MCF 10A (cell line): ENCODE measurements at regions not wholly inside any gene's neighbourhood (a gene's known extent, or its start where the extent isn't known, plus 50 kb on each side); places are given as distances from the start of the nearest gene placed in this dataset.

Experiments used
- BruUV-seq: library from RNA; stranded (reverse); fragments of 400-500 nt; replicated peaks from 2 replicates; lab custom pipeline; 2021; lab: Mats Ljungman, UMichigan
- CTCF ChIA-PET: fragments of 300-600 bp; sonication (Branson Sonifier 250); formaldehyde crosslinking; extraction: SDS; loops from one replicate; lab custom pipeline; 2021; ENCODE audit warnings: antibody characterized with exemption, inconsistent platforms; lab: Yijun Ruan, JAX
- POLR2A ChIA-PET: fragments of 300-600, 350-650 bp; sonication (Branson Sonifier 250); formaldehyde crosslinking; extraction: SDS; loops from one replicate; lab custom pipeline; 2020; ENCODE audit warnings: antibody characterized with exemption, inconsistent platforms; lab: Yijun Ruan, JAX
- DNase-seq: peaks from one replicate; pipeline ENCODE4 v3.0.0-alpha.2; 2018; ENCODE audit not compliant: unreplicated experiment
- H3K27ac Mint-ChIP-seq: one replicate; pipeline ENCODE4 v1.8.0; 2022; ENCODE audit warnings: mild to moderate bottlenecking, low read depth, mixed read lengths; ENCODE audit not compliant: unreplicated experiment
- H3K27me3 Mint-ChIP-seq: one replicate; pipeline ENCODE4 v1.8.0; 2022; ENCODE audit warnings: mixed read lengths; ENCODE audit not compliant: insufficient read depth, unreplicated experiment
- H3K36me3 Mint-ChIP-seq: one replicate; pipeline ENCODE4 v1.8.0; 2022; ENCODE audit warnings: mild to moderate bottlenecking, moderate library complexity, mixed read lengths; ENCODE audit not compliant: insufficient read depth, unreplicated experiment
- H3K4me1 Mint-ChIP-seq: one replicate; pipeline ENCODE4 v1.8.0; 2022; ENCODE audit warnings: mixed read lengths; ENCODE audit not compliant: insufficient read depth, unreplicated experiment
- H3K4me3 Mint-ChIP-seq: one replicate; pipeline ENCODE4 v1.8.0; 2022; ENCODE audit warnings: mild to moderate bottlenecking, moderate library complexity, mixed read lengths; ENCODE audit not compliant: unreplicated experiment
- H3K9me3 Mint-ChIP-seq: one replicate; pipeline ENCODE4 v1.8.0; 2022; ENCODE audit warnings: mixed read lengths; ENCODE audit not compliant: unreplicated experiment
- intact Hi-C: fragments of 100-400 bp; cut with micrococcal nuclease; formaldehyde crosslinking; loops from 2 replicates; pipeline ENCODE4 v1.14.1; 2022
- TF ChIP-seq, protein P1 (sequence below): fragments of 200-600 bp; IDR thresholded peaks from one replicate; pipeline ENCODE4 v1.8.0; 2022; ENCODE audit warnings: antibody characterized with exemption, mild to moderate bottlenecking; ENCODE audit not compliant: unreplicated experiment

DNA sequence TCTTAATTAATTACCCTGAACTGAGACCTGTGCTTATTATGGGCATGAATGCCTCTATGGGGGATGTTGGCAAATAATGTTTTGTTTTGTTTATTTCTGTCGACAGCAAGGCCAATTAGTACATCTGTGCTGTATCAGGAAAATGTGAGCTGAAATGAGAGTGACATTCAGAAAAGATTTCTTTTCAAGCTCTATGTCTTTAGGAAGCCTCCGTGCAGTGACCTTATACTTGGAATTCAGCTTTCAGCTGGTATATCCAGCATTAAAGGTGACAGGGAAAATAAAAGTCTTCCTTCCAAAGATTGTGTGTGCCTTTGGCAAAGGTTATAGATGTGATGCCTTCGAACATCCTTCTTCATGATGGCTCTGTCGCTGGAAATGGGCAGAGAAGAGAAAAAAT is 1061.1 kb downstream of the SORCS3 start:
- no peak overlapping the region for H3K4me3 Mint-ChIP-seq
- no peaks in the 10 kb centered on the region for H3K27me3 Mint-ChIP-seq
- intact Hi-C loops: no loop called here
- no peak overlapping the region for H3K27ac Mint-ChIP-seq
- no TSS peak for BruUV-seq
- no peak for DNase-seq
- CTCF ChIA-PET: no interaction called here
- POLR2A ChIA-PET: interaction anchor here (0.6 kb wide), 1 partner anchor 81 kb away, joined by 3 read pairs; no protein-coding TSS in a partner anchor
- no peaks in the 10 kb centered on the region for H3K9me3 Mint-ChIP-seq
- H3K36me3 Mint-ChIP-seq: no peaks in the 10 kb centered on the region
- TF ChIP-seq, protein P1, sequence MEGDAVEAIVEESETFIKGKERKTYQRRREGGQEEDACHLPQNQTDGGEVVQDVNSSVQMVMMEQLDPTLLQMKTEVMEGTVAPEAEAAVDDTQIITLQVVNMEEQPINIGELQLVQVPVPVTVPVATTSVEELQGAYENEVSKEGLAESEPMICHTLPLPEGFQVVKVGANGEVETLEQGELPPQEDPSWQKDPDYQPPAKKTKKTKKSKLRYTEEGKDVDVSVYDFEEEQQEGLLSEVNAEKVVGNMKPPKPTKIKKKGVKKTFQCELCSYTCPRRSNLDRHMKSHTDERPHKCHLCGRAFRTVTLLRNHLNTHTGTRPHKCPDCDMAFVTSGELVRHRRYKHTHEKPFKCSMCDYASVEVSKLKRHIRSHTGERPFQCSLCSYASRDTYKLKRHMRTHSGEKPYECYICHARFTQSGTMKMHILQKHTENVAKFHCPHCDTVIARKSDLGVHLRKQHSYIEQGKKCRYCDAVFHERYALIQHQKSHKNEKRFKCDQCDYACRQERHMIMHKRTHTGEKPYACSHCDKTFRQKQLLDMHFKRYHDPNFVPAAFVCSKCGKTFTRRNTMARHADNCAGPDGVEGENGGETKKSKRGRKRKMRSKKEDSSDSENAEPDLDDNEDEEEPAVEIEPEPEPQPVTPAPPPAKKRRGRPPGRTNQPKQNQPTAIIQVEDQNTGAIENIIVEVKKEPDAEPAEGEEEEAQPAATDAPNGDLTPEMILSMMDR: no peak
- H3K4me1 Mint-ChIP-seq: peaks cover 6% of the 10 kb centered on the region

DNA sequence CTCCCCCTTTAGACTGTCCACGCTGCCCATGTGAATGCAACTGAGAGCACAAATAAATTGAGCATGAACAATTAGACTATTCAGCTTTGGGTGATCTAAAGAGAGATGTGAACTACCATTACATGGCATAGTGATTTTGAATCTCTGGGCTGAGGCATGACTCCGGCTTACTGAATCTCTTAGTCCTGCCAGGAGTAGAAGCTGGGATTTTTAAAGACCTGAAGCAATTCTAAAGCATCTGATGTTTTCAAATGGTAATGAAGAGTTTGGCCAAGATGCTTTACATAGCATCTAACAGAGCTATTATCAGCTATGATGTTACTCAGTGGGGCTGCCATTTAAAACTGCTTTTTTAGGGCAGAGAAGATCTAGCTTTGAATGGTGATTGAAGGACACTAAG is 1059.1 kb downstream of the SORCS3 start:
- Mint-ChIP-seq H3K36me3 (no peaks in the 10 kb centered on the region), H3K9me3 (no peaks in the 10 kb centered on the region), H3K27me3 (no peaks in the 10 kb centered on the region), H3K4me3 (no peak overlapping the region), H3K27ac (no peak overlapping the region), H3K4me1 (peaks cover 6% of the 10 kb centered on the region)
- ChIA-PET POLR2A (no interaction called here), CTCF (interaction anchor here (0.8 kb wide), 1 partner anchor 932 kb away, joined by 3 read pairs; no protein-coding TSS in a partner anchor)
- BruUV-seq: no TSS peak
- TF ChIP-seq, protein P1: no peak
- intact Hi-C loops: no loop called here
- no peak for DNase-seq

DNA sequence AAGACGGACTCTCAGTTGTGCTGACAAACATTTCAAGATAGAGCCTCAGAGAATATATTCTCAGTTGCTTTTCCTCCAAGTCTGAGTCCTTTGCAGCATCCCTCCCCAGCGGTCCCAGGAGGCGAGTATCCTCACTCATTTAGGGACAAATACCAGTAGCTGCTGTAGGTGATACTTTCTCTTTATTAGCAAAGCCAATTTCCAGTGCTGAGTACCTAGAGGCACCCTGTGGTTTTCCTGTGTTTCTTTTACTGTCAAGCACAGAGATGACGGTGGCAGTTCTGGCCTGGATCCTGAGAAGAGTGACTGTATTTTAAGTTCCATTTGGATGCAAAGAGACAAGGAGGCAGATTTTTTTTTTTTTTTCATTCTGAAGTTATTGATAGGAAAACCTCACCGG is 1058.4 kb downstream of the SORCS3 start:
- H3K36me3 Mint-ChIP-seq: no peaks in the 10 kb centered on the region
- CTCF ChIA-PET: interaction anchor here (0.7 to 0.8 kb wide), 2 partner anchors 564 to 931 kb away, joined by 3 to 5 read pairs; no protein-coding TSS in a partner anchor

DNA sequence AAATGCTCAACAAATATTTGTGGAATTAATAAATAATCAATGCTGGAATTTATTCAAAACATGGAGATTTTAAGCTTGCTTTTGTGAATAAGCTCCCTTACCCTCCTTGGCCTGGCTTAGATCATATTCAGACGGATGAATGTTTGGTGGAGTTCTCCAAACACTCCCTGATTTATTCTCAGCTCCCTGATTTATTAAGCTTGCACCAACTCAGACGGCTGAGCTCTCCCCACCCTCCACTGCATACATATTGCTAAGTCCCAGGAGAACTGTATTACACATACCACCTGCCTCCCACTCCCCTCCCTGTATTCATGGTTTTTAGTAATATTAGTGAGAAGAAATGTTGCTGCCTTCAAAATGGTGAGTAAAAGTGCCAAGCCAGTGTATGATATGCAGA is 1057.5 kb downstream of the SORCS3 start:
- Mint-ChIP-seq H3K4me3 (no peak overlapping the region), H3K9me3 (no peaks in the 10 kb centered on the region), H3K27me3 (no peaks in the 10 kb centered on the region), H3K27ac (no peak overlapping the region), H3K4me1 (peaks cover 6% of the 10 kb centered on the region), H3K36me3 (no peaks in the 10 kb centered on the region)
- POLR2A ChIA-PET: no interaction called here
- TF ChIP-seq, protein P1: no peak
- intact Hi-C loops: loop anchor here (10.0 kb wide), 1 partner anchor 1054 kb away; the partner anchor contains the start of gene SORCS3
- CTCF ChIA-PET: no interaction called here
- no peak for DNase-seq
- no TSS peak for BruUV-seq

More for the DNA sequence above, 1058.4 kb downstream of the SORCS3 start:
- TF ChIP-seq, protein P1: no peak
- Mint-ChIP-seq H3K4me1 (peaks cover 6% of the 10 kb centered on the region), H3K9me3 (no peaks in the 10 kb centered on the region), H3K27ac (no peak overlapping the region), H3K4me3 (no peak overlapping the region), H3K27me3 (no peaks in the 10 kb centered on the region)
- no TSS peak for BruUV-seq
- DNase-seq: no peak
- intact Hi-C loops: loop anchor here (10.0 kb wide), 1 partner anchor 1055 kb away; the partner anchor contains the start of gene SORCS3
- POLR2A ChIA-PET: interaction anchor here (0.5 kb wide), 1 partner anchor 83 kb away, joined by 3 read pairs; no protein-coding TSS in a partner anchor
